GM19238 (cell line): ENCODE measurements at regions not wholly inside any gene's neighbourhood (a gene's known extent, or its start where the extent isn't known, plus 50 kb on each side); places are given as distances from the start of the nearest gene placed in this dataset.
"Not testable (repeated sequence)": the region's sequence is repeated elsewhere in the genome, so short reads cannot be mapped to it uniquely, and the experiment has no call there.

Experiments
- DNase-seq: peaks from one replicate; pipeline ENCODE4 v3.0.0; 2011; ENCODE audit warnings: low spot score; ENCODE audit not compliant: insufficient read length

- DNase-seq, result not testable (repeated sequence)
These were observed 91.7 kb upstream of the OLIG2 start for GRCh38 chr21:32934068-32934467.

- no peak for DNase-seq
These were observed 90.9 kb upstream of the OLIG2 start for GRCh38 chr21:32934829-32935228.

DNA sequence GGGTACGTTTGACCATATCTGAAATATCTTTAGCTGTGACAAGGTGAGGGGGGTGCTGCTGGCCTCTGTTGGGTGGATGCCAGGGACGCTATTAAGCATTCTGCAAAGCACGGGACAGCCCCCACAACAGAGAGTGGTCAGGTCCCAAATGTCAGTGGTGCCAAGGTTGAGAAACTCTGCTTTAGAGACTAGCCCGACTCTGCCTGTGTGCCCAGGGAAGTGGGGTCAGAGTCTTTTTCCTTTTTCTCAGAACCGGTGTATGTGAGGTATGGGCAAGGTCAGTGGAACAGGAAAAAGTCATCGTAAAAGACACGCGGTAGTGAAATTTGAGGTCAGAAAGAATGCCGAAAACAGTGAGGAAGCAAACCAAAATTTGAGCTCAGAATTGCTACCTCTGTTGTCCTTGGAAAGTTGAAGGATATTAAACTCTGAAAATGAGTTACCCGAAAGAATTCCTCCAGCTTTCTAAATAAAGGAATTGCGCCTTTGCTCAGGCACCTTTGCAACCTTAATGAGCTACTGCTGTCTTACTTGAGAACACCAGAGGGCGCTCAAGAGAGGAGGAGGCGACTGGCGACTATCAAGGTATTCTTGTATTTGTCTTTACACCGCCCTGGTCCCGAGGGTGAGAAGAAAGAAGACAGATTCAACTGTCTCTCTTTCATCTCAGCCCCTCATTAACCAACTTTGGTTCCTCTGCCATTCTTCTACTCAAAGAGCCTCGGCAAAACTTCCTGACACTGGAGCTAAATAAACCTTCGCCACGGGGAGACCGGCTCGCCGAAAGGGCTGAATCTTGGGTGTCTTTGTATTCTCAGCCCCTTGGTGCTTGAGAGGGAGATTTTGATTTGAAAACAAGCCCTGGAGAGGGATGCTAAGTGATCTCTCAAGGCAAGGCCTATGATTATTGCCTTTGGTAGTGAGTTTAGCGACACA lies 85.4 kb upstream of the OLIG2 start:
- peak; percentile 10 for DNase-seq

- no peak for DNase-seq
These were observed 84.5 kb upstream of the OLIG2 start for GRCh38 chr21:32941263-32941662.

DNA sequence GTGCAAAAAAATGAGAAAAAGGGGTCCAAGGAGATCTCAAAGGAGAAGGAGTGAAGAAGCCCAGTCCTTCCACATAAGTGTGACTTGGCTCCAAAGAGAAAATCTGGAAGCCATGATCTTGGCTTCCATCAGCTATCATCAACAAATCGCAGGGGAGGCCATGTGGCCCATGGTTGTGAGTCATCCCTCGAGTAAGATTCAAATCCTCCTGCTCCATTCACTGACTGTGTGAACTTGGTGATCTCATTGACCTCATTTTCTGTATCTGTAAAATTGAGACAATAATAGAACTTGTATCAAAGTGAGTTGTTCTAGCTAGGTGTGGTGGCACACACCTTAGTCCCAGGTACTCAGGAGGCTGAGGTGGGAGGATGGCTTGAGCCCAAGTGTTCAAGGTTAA lies 79.1 kb upstream of the OLIG2 start:
- DNase-seq, result no peak

DNA sequence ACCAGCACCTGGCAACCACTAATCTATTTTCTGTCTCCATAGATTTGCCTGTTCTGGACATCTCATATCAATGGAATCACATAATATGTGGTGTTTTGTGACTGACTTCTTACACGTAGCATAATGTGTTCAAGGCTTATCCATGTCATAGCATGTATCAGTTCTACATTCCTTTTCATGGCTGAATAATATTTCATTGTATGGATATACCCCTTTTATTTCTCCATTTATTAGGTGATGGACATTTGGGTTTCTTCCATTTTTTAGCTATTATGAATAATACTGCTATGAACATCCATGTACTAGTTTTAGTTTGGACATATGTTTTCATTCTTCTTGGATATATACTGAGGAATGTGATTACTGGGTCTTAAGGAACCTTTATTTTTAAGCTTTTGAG lies 78.0 kb upstream of the OLIG2 start:
- DNase-seq, result no peak

DNA sequence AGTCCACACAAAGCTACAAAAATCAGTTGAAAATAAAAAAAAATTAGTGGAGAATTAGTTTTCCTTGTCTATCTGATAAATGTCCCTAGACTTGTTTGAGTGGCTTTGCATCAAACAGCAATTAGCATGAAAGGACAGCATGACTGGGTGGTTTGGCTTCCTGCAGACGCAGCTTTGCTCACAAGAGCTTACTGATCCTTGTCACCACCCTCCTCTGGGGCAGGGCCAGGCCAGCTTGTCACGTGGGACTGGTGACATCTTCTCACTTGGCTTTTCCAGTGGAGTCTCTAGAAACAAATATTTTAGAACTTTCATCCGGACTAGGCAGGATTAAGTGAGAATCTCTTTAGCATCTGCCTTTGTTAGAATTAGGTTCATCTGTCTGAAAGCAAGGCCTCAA lies 76.0 kb upstream of the OLIG2 start:
- no peak for DNase-seq

DNA sequence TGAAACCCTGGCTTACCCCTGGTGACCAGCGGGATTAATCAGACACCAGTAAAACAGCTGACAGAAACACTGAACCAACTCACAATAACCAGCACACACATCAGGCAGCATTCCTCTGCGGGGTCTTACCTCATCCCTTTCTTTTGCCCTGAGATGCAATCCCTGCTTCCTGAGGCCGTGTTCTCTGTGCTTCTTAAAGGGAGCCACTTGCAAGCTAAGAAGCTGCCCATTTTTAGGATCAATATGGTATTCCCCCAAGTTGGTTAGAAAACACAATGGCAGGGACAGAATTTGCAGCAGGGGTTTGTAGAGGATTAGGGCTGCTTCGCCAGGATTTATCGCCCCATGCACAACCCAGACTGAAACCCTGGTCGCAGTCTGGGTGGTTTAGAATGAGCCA lies 74.7 kb upstream of the OLIG2 start:
- DNase-seq, result no peak

DNA sequence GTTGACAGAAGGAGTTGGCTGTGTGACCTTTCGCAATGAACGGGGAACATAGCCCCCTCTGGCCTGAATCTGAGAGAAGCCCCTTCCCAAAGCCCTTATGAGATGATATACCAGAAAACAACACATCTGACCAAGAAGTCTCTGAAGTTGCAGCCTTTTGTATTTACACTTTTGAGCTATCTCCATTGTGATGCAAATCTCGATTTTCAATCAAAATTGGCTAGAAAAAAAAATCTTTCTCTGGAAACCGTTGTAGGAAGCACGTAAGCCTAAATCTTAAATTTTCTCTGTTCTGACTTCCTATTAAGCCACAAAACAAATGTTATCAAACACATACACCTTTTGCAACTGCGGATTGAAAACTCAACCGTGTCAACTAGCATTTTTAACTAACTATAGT lies 71.4 kb upstream of the OLIG2 start:
- DNase-seq, result no peak

DNA sequence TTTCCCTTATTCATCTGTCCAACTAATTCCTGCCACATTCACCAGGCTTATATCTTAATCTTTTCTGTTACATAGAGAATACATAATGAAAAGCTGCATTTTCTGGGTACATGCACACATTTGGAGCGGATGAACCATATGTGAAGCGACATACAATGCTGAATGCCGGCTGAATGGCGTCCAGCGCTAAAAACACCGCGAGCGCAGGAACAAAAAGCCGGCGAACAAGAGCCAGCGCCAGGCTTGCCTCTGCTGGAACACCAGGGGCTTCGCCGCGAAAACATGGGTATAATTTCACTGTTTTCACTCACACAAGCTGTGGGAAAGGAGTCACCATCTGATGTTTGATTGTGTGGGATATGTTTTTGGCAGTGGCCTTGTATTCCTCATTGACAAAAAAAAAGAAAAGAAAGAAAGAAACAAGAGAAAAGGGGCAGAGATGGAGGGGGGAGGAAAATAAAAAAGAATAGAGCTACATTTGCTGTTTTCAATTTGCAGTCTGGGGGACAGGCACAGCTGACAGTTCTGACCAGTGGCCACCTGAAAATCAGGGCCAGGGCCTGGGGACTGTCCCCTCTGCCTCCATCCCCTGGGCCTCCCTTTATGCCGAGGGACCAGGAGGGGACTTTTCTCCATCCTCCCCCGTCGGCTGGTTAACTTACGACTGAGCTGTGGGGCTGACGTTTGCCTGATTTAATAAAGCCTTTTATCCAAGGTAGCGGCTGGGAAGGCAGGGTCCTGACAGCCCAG lies 70.2 kb upstream of the OLIG2 start:
- no peak for DNase-seq

- no peak for DNase-seq
These were observed 69.6 kb upstream of the OLIG2 start for GRCh38 chr21:32956061-32956656.

DNA sequence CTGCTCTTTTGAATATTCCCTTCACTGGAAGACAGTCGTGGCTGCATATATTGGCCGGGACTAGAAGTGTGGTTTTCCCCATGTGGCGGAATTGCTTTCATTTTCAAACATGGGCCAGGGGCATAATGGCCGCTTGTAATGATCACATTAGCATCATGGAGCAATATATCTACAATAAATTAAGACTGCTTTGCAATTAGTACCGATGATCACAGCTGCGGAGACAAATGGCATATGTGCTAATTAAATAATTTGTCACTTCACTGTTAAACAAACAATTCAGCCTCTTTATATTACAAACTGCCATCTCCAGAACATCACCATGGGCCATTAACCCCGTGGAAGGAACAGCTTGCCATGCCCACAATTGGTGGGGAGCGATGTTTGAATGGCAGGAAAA lies 68.2 kb upstream of the OLIG2 start:
- DNase-seq, result no peak

DNA sequence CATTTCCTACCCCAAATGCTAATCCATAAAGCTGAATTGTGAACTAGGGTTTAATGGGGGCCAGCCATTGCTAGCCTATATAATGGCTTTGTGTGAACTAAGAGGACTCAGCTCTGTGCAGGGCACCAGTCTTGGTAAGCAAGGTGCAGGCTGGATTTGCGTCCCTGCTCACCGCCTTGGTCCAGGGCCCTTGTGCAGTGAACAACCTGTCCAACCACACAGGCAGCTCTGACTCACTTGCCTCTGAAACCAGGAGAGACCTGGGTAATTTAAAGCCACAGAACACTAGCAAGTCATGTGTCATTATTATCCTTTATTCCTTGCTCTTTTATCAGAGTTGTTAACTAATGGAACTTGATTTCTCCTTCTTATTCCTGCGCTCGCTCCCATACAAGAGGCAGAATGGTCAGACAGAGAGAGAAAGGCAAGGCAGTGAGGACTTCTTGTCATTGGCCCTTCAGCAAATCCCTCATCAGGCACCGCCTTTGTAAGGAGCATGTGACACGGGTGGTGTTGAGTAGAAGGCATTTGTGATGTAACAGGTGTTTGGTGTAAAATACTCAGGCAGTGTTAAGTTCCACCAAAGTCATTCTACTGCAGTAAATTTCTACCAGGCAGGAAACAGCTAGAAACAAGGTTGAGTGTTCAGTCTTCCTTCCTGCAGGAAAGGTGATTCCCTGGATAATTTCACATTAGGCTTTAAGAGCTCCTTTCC lies 67.3 kb upstream of the OLIG2 start:
- no peak for DNase-seq

DNA sequence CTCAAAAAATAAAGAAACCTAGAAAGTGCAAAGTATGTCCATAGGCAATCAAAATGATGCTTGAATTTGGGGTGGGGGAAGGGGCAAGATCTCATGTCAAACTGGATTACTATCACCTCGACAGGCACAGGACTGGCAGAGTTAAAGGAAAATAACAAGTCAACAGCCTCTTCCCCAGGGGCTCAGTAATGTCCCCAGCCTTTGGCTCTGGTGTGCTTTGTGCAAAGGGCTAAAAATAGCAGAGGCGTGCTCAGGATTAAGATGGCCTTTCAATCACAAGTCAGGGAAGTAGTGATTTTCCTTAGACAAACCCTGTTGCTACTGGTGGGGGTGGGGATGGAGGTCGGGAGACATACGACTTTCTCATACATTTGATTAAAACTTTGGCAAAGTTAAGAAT lies 63.5 kb upstream of the OLIG2 start:
- no peak for DNase-seq

GRCh38 chr21:32965129-32965680 lies 60.5 kb upstream of the OLIG2 start:
- no peak for DNase-seq

DNA sequence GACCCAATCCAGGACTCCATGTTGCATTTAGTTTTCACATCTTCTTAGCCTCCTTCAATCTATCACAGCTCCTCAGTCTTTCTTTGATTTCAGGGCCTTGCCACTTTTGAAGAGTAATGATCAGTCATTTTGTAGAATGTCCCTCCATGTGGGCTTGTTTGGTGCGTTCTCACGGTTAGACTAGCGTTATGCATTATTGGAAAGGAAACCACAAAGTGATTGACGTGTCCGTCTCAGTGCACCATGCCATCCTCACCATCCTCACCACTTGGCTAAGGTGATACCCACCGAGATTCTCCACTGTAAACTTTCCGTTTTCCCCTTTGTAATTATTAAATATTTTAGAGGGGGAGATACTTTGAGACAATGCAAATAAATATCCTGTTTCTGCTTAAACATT lies 59.6 kb upstream of the OLIG2 start:
- DNase-seq, result no peak

DNA sequence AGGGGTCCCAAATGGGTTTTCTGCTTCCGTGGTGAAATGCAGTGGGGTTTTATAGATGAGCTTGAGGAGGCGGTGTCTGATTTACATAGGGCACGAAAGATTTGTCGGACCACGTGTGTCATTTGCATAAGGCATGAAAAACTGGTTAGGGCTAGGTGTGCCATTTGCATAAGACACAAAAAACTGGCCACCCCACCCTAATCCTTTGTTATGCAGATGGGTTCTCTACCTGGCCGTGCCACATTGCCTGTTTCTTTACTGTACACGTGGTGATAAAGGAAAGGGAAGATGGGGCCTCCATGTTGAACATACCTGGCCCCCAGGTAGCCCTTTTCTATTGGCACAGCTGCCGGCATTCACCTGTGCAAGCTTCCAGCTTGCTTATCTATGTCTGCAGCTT lies 57.6 kb upstream of the OLIG2 start:
- not testable (repeated sequence) for DNase-seq

GRCh38 chr21:32974653-32975052 lies 51.1 kb upstream of the OLIG2 start:
- DNase-seq, result no peak

DNA sequence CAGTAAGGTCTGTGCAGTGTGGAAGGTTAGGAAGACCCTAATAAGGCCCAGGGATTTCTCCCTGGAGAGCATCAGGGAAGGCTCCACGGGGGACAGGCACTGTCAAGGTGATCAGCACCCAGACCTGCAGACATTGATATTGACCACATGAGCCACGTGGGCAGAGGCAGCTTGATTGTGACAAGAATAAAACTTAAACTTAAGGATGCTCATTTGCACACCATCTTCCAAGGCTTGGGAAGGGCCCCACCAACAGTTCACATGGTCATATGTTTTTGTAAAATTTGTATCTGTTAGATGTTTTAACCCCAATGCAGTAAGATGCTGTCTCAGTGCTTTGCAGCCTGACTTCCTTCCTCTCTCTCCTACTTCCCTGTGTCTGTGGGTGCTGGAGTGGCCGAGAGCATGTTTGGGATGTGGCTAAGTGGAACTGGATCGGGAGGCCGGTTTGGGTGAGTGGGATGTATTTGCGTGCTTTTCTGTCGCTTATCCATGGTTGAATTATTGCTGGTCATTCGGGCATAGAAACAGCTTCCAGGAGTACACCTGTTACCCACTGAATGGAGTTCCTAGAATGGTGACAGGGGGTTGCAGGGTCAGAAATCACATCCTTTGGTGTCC lies 49.8 kb upstream of the OLIG2 start:
- no peak for DNase-seq
